Astrocyte of the spinal cord (primary cell): ENCODE measurements at regions not wholly inside any gene's neighbourhood (a gene's known extent, or its start where the extent isn't known, plus 50 kb on each side); places are given as distances from the start of the nearest gene placed in this dataset.

Source experiments
- DNase-seq: peaks from one replicate; pipeline ENCODE4 v3.0.0; 2011; ENCODE audit warnings: low read depth, low spot score
- H3K4me3 ChIP-seq: 2 replicates; pipeline ENCODE4 v1.5.1; 2011; ENCODE audit warnings: low read depth, mild to moderate bottlenecking, low read length, moderate library complexity
- in situ Hi-C: cut with HindIII; loops from 2 replicates; pipeline ENCODE4 v1.10.0; 2017; ENCODE audit warnings: low sequenced_read_pairs
- TF ChIP-seq, protein P1 (sequence below): IDR thresholded peaks from 2 replicates; pipeline ENCODE4 v1.5.1; 2012; ENCODE audit warnings: low read depth, mild to moderate bottlenecking, low read length, inconsistent platforms

DNA sequence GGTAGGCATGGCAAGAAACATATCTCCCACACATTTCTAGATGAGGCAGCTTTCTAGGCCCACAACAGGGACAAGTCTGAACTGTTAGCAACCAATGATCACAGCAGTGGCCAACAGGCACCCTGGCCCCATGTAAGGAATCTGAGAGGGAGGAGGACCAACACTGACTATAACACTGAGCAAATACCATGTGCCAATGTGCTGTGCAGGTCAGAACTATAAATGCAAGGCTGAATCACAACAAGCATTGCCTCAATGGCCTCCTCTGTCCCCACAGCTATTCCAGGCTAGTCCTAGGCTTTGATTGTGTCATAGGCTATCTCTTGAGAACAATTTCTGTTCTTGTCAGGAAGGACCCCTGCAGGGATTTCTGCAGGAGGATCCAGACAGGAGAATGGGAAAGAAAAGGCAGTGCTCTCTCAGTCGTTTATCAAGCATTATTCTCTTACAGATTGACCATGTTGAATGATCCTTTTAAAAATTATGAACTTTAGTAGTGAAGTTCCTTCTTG lies 221.2 kb downstream of the TLE1 start:
- H3K4me3 ChIP-seq = no peak overlapping the region
- no peak for DNase-seq
- TF ChIP-seq, protein P1, sequence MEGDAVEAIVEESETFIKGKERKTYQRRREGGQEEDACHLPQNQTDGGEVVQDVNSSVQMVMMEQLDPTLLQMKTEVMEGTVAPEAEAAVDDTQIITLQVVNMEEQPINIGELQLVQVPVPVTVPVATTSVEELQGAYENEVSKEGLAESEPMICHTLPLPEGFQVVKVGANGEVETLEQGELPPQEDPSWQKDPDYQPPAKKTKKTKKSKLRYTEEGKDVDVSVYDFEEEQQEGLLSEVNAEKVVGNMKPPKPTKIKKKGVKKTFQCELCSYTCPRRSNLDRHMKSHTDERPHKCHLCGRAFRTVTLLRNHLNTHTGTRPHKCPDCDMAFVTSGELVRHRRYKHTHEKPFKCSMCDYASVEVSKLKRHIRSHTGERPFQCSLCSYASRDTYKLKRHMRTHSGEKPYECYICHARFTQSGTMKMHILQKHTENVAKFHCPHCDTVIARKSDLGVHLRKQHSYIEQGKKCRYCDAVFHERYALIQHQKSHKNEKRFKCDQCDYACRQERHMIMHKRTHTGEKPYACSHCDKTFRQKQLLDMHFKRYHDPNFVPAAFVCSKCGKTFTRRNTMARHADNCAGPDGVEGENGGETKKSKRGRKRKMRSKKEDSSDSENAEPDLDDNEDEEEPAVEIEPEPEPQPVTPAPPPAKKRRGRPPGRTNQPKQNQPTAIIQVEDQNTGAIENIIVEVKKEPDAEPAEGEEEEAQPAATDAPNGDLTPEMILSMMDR = no peak
- in situ Hi-C loops = no loop called here

DNA sequence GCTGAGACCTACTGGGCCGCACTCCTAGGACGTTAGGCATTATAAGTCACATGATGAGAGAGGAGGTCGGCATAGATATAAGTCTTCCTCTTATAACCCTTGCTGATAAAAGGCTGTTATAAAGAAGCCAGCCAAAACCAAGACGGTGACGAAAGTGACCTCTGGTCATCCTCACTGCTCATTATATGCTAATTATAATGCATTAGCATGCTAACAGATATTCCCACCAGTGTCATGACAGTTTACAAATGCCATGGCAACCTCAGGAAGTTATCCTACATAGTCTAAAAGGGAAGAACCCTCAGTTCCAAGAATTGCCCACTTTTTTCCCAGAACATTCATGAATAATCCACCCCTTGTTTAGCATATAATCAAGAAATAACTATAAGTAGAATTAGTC lies 222.4 kb downstream of the TLE1 start:
- in situ Hi-C loops = no loop called here
- TF ChIP-seq, protein P1 = no peak
- no peak for DNase-seq
- no peak overlapping the region for H3K4me3 ChIP-seq

DNA sequence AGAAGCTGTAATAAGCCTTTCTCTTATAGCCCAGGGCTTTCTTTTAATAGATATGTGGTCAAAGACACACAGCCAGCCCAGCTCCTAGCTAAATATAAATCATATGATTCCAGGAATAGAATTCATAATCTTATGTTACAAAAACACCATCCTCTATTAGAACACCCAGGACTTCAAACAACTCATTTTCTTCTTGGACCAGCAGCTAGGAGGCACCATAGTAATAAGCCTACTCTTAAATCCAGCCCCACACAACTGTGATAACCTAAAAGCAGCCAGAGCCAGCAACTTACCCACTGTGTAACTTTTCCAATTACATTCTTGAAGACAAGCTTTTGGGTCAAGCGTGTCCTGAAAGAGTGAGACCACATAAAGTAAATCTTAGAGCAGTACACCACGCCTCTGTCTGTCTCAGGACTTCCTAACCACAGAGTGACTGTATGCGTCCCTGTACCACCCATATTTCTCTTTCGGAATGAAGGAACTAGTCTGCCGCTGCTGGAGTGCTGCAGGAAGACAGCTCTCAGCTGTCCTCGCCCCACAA lies 223.8 kb downstream of the TLE1 start:
- H3K4me3 ChIP-seq = no peak overlapping the region
- in situ Hi-C loops = no loop called here
- TF ChIP-seq, protein P1 = peak; percentile 8
- peak; percentile 23 for DNase-seq

DNA sequence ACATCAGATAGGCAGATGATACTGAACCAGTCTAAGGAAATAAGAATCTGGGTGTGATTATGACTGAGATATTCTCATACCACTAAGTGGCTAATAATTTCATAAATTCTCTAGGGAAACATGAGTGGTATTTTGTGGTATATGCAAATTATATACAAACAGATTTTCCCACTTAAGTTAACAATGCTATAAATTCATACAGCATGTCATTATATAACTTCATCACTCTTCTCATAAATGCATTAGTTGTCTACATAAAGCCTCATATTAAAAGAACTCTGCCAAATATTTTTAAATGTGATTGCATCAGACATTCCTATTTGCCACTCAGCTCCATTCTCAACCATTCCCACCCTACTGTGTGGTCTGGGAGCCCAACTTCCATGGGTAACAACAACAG lies 226.5 kb downstream of the TLE1 start:
- H3K4me3 ChIP-seq = no peak overlapping the region
- no peak for DNase-seq
- TF ChIP-seq, protein P1 = no peak
- in situ Hi-C loops = no loop called here

DNA sequence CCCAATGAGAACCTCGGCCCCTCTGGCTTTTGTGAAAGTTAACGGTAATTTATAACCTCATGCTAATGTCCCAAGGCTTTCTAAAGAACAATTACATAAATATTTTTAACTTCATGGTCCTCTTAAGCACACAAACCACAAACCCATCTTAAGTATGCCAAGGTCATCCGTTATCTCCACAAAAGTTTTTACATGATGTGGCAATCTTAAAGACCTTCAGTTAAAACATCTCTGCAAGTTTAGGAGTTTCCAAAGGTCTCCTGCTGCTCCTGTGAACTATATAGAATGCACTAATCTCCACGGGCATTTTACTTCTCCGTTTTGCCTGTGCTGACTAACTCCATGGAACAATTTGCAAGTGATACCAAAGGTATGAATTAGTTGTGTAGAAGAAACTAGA lies 228.2 kb downstream of the TLE1 start:
- in situ Hi-C loops = no loop called here
- peak; percentile 45 for DNase-seq
- TF ChIP-seq, protein P1 = no peak
- no peak overlapping the region for H3K4me3 ChIP-seq

DNA sequence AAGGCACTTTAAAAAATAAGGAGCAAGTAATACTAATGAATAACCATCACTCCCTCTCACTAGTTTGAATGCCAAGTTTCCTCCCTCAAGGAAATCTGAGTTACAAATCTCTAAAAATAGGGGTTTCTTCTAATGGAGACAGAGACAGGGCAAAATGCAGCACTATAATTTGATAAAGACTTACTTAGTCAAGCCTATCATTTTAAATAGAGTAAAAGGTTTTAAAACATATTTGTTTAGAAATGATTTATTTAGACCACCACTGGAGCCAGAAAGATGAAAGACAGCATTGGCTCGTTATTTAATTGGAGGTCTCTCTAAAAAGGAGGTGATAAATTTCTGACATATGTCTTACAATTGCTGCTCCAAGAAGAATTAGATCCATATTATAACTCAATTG lies 228.7 kb downstream of the TLE1 start:
- no peak overlapping the region for H3K4me3 ChIP-seq
- DNase-seq = peak; percentile 7
- in situ Hi-C loops = no loop called here
- TF ChIP-seq, protein P1 = no peak
